ENCODE measurements at regions not wholly inside any gene's neighbourhood (a gene's known extent, or its start where the extent isn't known, plus 50 kb on each side); places are given as distances from the start of the nearest gene placed in this dataset.

DNA sequence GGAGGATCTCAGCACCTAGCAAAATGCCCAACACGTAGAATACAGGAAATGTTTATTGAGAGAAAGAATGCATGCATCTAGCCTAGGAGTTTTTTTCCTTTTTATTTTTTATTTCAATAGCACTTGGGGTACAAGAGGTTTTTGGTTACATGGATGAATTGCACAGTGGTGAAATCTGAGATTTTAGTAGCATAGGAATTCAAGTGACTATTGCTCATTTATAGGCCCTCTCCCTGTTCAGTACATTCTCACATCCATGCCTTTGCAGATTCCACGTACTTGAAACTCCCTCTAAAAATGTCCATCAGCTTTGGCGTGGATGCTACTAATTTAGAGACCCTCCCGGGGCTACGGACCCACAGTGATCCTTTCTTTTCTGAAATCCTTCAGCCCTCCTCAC is 61.7 kb upstream of the PIAS1 start:
- no peak for DNase-seq (ENCODE audit: low spot score)

DNA sequence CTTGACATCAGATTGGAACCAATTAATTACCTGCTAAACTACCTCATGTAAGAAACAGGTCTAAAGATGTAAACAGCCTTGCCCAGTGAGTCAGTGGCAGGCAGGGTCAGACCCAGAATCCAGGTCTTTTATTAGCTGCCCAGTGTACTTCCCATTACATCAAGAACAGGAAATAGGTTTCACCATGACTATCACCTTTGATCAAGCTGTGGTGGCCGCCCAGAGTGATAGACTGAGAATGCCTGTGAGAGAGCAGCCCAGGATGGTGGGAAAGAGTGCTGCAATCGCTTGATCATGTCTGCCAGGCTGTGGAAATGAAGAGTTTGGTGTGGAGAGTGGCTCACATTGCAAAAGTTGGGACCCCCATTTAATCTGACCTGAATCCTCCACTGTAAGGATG is 61.3 kb upstream of the PIAS1 start:
- peak; percentile 37 for DNase-seq (ENCODE audit: low spot score)

- DNase-seq (ENCODE audit: low spot score), result peak; percentile 66
Measured at GRCh38 chr15:67997996-67998395, 56.1 kb upstream of the PIAS1 start.

- peak; percentile 54 for DNase-seq (ENCODE audit: low spot score)
Measured at GRCh38 chr15:67998599-67999133, 55.4 kb upstream of the PIAS1 start.

DNA sequence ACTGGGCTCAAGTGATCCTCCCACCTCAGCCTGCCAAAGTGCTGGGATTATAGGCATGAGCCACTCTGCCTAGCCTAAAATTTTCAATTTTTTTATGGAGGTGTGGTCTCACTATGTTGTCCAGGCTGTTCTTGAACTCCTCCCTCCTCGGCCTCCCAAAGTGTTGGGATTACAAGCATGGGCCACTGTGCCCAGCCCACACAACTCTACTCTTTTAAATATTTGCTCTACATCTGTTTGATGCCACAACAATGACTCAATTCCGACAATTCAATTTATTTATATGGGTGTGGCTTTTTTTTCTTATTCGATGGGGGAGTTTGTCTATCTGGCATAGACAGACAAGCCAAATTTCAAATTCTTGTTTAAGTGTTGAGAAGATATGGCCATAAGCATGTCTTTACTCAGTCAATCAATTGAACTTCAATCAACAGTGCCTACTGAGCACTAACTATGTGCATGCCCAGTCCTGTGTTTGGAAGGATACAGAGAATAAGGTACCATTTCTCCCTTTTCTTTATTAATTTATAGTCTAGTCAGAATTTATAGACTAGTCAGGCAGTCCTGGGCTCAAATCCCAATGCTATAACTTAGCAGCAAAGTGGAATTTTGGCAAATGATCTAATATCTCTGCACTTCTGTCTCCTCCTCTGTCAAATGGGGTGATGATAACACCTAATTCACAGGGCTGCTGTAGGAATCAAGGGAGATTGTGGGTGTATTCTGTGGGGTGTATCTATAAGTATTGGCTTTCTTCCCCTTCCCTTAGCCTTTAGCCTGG is 54.6 kb upstream of the PIAS1 start:
- DNase-seq (ENCODE audit: low spot score), result no peak

- no peak for DNase-seq (ENCODE audit: low spot score)
Measured at GRCh38 chr15:68000754-68001153, 53.4 kb upstream of the PIAS1 start.

- no peak for DNase-seq (ENCODE audit: low spot score)
Measured at GRCh38 chr15:68001811-68002210, 52.3 kb upstream of the PIAS1 start.

DNA sequence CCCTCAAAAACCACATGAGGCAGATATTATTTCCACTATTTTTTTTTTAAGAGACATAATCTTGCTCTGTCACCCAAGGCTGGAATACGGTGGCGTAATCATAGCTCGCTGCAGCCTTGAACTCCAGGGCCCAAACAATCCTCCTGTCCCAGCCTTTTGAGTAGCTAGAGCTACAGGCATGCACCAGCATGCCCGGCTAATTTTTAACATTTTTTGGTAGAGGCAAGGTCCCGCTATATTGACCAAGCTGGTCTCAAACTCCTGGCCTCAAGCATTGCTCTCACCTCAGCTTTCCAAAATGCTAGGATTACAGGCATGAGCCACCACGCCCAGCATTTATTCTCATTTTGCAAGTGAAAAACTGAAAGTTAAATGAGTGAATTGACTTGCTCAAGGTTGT is 50.8 kb upstream of the PIAS1 start:
- DNase-seq (ENCODE audit: low spot score), result no peak

Measured in LoVo (cell line).